Activated CD4-positive, alpha-beta T cell treated with anti-CD3 and anti-CD28 coated beads, Interleukin-2, amount 10 ng/mL, durations not matched to agents 24 days and 14 days (primary cell): ENCODE measurements at regions not wholly inside any gene's neighbourhood (a gene's known extent, or its start where the extent isn't known, plus 50 kb on each side); places are given as distances from the start of the nearest gene placed in this dataset.

ENCODE experiments used
- DNase-seq: peaks from one replicate; pipeline ENCODE4 v3.0.0; 2022
- H3K27ac Mint-ChIP-seq: one replicate; pipeline ENCODE4 v1.8.0; 2022; ENCODE audit warnings: mild to moderate bottlenecking, mixed read lengths
- H3K27me3 Mint-ChIP-seq: one replicate; pipeline ENCODE4 v1.8.0; 2022; ENCODE audit warnings: mixed read lengths
- H3K36me3 Mint-ChIP-seq: one replicate; pipeline ENCODE4 v1.8.0; 2022; ENCODE audit warnings: low read depth, mild to moderate bottlenecking, mixed read lengths
- H3K4me1 Mint-ChIP-seq: one replicate; pipeline ENCODE4 v1.8.0; 2021; ENCODE audit warnings: mixed read lengths
- H3K4me3 Mint-ChIP-seq: one replicate; pipeline ENCODE4 v1.8.0; 2022; ENCODE audit warnings: mild to moderate bottlenecking, moderate library complexity, mixed read lengths
- H3K9me3 Mint-ChIP-seq: one replicate; pipeline ENCODE4 v1.8.0; 2021; ENCODE audit warnings: mixed read lengths
- intact Hi-C: fragments of 100-400 bp; cut with micrococcal nuclease; formaldehyde crosslinking; loops from one replicate; pipeline ENCODE4 v1.15.1; 2023

DNA sequence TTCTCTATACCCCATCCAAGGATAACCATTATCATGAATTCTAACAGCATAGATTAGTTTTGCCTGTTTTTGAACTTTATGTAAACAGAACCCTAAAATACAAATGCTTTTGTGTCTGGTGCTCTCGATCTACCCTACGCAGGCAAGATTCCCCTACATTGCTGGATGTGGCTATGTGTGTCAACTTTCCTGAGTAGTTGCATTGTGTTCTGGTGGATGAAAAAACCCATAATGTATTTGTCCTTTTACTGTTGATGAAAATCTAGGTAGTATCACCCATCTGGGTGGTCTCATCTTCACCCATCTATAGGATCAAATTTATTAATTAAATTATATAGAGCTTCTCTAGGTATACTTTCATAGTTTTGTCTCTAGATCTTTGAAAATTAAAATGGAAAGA is 211.7 kb downstream of the ANKRD60 start:
- no peaks in the 10 kb centered on the region for H3K9me3 Mint-ChIP-seq
- no peak overlapping the region for H3K27ac Mint-ChIP-seq
- peaks cover 4% of the 10 kb centered on the region for H3K27me3 Mint-ChIP-seq
- peaks cover 8% of the 10 kb centered on the region for H3K4me1 Mint-ChIP-seq
- intact Hi-C loops = no loop called here
- no peaks in the 10 kb centered on the region for H3K36me3 Mint-ChIP-seq
- no peak for DNase-seq
- H3K4me3 Mint-ChIP-seq = no peak overlapping the region

DNA sequence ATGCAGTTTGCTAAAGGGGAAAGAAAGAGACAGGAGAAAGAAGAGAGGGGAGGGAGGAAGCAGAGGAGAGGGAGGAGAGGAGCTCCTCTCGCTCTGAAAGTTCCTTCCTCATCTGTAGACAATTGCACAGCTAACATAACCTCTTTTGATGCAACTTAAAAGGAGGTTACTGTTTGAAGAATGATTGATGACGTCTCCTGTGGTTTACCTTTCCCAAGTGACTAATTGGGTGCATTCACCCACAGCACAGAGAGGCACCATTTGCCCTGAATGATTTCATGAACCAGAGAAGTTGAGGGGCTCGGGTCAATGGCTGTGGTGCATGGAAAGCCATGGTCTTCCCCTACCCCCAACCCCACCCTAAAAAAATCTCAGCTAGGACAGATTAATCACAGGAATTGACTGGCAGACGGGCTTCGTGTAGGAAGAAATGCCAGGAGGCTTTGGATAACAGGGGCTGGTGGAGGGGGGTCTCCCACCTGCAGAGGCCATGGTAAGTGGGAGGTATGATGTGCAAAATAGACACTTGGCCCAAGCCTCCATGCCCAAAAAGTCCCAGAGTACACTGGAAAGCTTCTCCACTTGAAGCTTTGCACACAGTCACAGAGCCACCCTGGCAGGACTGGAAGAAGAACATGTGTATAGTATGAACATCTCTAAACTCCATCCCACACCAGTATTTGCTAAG is 213.7 kb downstream of the ANKRD60 start:
- no peak overlapping the region for H3K4me3 Mint-ChIP-seq
- H3K27ac Mint-ChIP-seq = no peak overlapping the region
- H3K4me1 Mint-ChIP-seq = peaks cover 8% of the 10 kb centered on the region
- no peak for DNase-seq
- intact Hi-C loops = no loop called here
- H3K9me3 Mint-ChIP-seq = no peaks in the 10 kb centered on the region
- H3K27me3 Mint-ChIP-seq = peaks cover 4% of the 10 kb centered on the region
- H3K36me3 Mint-ChIP-seq = no peaks in the 10 kb centered on the region

- H3K27me3 Mint-ChIP-seq = peaks cover 4% of the 10 kb centered on the region
- peaks cover 8% of the 10 kb centered on the region for H3K4me1 Mint-ChIP-seq
- H3K4me3 Mint-ChIP-seq = no peak overlapping the region
- no peak for DNase-seq
- H3K27ac Mint-ChIP-seq = no peak overlapping the region
- H3K9me3 Mint-ChIP-seq = no peaks in the 10 kb centered on the region
- intact Hi-C loops = no loop called here
- no peaks in the 10 kb centered on the region for H3K36me3 Mint-ChIP-seq
These were observed 215.5 kb downstream of the ANKRD60 start for GRCh38 chr20:58012731-58013510.

DNA sequence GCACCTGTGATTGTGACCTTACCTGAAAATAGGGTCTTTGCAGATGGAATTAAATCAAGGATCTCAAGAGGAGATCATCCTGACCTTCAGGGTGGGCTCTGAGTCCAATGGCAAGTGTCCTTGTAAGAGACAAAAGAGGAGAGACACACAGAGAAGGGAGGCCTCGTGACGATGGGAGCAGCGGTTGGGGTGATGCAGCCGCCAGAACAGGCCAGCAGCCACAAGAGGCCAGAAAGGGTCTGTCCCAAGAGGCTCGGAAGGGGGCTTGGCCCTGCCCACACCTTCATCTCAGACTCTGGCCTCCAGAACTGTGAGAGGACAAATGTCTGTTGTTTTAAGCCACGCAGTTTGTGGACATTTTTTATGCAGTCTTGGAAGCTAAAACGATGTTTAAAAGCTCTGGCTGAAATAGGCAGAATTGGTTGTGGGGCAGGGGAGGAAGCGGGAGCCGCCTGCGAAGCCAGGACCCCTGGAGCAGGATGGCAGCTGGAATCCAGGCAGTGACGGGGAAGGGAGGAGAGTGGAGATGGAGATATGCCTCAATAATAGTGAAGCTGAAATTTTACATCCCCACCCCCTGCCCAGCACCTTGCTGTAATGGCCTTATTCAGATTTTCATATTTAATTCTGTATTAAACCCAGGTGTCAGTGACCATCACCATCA is 216.4 kb downstream of the ANKRD60 start:
- H3K27ac Mint-ChIP-seq = no peak overlapping the region
- DNase-seq = no peak
- H3K4me1 Mint-ChIP-seq = peaks cover 8% of the 10 kb centered on the region
- no peaks in the 10 kb centered on the region for H3K36me3 Mint-ChIP-seq
- H3K4me3 Mint-ChIP-seq = no peak overlapping the region
- peaks cover 2% of the 10 kb centered on the region for H3K27me3 Mint-ChIP-seq
- no peaks in the 10 kb centered on the region for H3K9me3 Mint-ChIP-seq
- intact Hi-C loops = no loop called here

DNA sequence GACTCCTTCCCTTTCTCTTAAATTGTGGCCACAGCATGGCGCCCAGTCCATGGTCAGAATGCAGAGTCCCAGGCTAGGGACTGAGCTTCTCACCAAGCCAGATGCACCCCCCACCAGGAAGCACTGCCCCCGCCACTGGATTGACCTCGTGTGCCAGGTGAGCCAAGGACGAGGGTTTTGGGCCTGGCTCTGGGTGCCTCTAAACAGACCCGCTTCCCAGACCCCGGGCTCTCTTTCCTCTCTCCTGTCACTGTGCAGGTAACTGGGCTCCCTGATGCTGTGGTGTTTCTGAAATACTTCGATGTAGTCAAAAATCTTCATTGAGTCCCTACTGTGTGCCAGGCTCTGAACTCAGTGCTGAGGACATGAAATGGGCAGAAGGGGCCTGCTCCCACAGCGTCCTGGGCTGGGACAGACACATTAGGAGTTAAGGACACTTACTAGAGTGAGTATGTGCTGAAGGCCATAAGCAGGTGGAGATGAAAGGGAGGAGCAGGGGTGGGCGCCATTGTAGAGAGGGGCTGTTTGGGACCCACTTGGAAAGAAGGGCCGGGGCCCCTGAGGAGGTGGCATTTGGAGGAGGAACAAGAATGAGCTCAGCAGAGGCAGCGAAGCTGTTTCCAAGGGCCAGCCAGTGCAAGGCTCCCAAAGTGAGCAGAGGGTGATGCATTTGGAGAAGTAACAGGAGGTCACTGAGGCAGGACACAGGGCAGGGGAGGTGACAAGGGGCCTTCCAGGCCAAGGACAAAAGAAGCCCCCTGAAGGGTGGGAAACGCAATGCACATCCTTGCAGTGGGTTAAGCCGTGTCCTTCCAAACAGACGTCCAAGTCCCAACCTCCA is 217.1 kb downstream of the ANKRD60 start:
- no peaks in the 10 kb centered on the region for H3K9me3 Mint-ChIP-seq
- no peak for DNase-seq
- H3K27ac Mint-ChIP-seq = no peak overlapping the region
- H3K4me1 Mint-ChIP-seq = peaks cover 8% of the 10 kb centered on the region
- intact Hi-C loops = no loop called here
- H3K27me3 Mint-ChIP-seq = peaks cover 2% of the 10 kb centered on the region
- no peaks in the 10 kb centered on the region for H3K36me3 Mint-ChIP-seq
- no peak overlapping the region for H3K4me3 Mint-ChIP-seq

GRCh38 chr20:58010666-58011065 is 217.8 kb downstream of the ANKRD60 start:
- no peak overlapping the region for H3K27ac Mint-ChIP-seq
- intact Hi-C loops = no loop called here
- no peaks in the 10 kb centered on the region for H3K36me3 Mint-ChIP-seq
- H3K4me3 Mint-ChIP-seq = no peak overlapping the region
- H3K4me1 Mint-ChIP-seq = peaks cover 8% of the 10 kb centered on the region
- no peak for DNase-seq
- no peaks in the 10 kb centered on the region for H3K9me3 Mint-ChIP-seq
- peaks cover 2% of the 10 kb centered on the region for H3K27me3 Mint-ChIP-seq

DNA sequence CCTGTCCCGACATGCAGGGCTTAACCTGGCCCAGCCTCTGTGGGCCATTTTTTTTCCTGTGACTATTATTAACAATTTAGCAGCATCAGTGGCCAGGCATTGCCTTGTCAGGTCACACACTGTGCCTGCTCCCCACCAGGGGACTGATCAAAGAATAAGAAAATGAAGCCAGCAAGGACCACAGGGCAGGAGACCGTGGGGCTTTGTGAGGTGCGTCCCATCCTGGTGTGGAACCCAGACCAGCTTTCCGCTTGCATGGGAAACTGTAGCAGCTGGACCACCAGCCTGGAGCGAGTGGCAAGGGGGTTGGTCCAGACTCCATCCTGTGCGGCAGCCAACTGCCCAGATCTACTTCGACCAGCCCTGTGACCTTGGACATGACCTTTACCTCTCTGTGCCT is 218.3 kb downstream of the ANKRD60 start:
- Mint-ChIP-seq H3K27ac (no peak overlapping the region), H3K4me1 (peaks cover 8% of the 10 kb centered on the region), H3K27me3 (peaks cover 2% of the 10 kb centered on the region), H3K4me3 (no peak overlapping the region), H3K9me3 (no peaks in the 10 kb centered on the region), H3K36me3 (no peaks in the 10 kb centered on the region)
- no peak for DNase-seq
- intact Hi-C loops = no loop called here

GRCh38 chr20:58008866-58009265 is 219.6 kb downstream of the ANKRD60 start:
- no peaks in the 10 kb centered on the region for H3K36me3 Mint-ChIP-seq
- intact Hi-C loops = no loop called here
- no peak overlapping the region for H3K4me3 Mint-ChIP-seq
- no peak for DNase-seq
- H3K27ac Mint-ChIP-seq = no peak overlapping the region
- H3K4me1 Mint-ChIP-seq = no peaks in the 10 kb centered on the region
- H3K27me3 Mint-ChIP-seq = no peaks in the 10 kb centered on the region
- no peaks in the 10 kb centered on the region for H3K9me3 Mint-ChIP-seq

GRCh38 chr20:58008413-58008812 is 220.0 kb downstream of the ANKRD60 start:
- H3K9me3 Mint-ChIP-seq = no peaks in the 10 kb centered on the region
- intact Hi-C loops = no loop called here
- no peaks in the 10 kb centered on the region for H3K27me3 Mint-ChIP-seq

DNA sequence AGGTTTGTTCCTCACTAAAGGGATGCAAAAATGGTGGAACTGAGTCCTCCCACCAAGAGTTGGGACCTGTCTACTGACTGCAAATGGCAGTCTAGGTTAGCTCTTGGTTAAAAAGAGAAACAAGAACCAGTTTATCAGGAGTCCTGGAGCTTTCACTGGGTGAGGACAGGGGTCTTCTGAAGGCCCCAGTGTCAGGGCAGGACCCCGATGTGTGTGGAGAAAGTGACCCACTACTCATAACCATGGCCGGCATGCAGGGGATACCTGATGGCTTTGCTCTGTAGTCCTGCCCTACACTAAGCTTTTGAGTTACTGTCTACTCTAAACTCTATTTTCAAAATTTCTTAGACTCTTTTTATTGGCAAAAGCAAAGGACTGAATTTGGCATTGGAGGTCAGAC is 220.5 kb downstream of the ANKRD60 start:
- intact Hi-C loops = no loop called here

More at GRCh38 chr20:58008413-58008812, 220.0 kb downstream of the ANKRD60 start:
- no peaks in the 10 kb centered on the region for H3K4me1 Mint-ChIP-seq
- no peaks in the 10 kb centered on the region for H3K36me3 Mint-ChIP-seq
- no peak overlapping the region for H3K4me3 Mint-ChIP-seq
- DNase-seq = no peak
- H3K27ac Mint-ChIP-seq = no peak overlapping the region

DNA sequence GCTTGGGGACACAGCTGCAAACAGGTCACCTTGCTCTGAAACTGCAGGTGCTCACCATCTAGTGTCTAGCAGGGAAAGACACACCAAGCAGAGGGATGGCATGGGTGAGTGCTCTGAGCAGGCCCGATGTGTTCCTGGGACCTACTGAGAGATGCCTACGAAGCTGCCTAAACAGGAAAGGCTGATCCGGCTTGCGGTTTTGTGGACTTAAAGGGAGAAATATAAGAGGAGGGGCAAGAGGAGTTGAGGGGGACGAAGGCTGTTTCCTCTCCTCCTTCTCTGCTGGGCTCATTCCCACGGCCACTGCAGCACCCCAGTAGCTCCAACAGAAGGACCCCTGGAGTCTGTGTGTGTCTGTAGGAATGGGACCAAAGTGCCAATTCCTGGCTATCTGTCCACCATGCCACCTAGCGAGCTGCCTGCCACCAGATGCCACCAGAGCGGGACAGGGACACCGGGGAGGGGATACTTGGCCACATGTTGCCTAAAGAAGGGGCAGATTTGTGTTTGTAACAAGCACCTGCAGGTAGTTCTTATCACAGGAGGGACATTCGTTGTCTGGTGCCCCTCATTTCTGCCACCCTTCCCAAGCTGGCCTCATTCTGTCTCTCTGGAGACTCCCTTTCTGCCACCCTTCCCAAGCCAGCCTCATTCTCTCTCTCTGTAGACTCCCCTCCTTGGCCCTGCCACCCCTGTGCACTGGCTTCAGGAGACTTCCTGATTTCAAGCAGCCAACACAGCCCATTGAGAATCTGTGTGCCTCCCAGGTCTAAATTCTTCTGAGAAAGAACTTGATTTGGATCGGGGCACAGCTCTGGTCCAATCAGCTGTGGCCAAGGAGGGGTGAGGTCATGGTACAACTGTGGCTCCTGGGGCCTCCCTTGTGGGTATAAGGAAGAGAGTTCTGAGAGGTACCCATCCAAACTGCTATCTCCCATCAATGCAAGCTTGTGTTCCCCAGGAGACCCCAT is 221.8 kb downstream of the ANKRD60 start:
- no peaks in the 10 kb centered on the region for H3K9me3 Mint-ChIP-seq
- H3K36me3 Mint-ChIP-seq = no peaks in the 10 kb centered on the region
- H3K4me1 Mint-ChIP-seq = no peaks in the 10 kb centered on the region
- no peaks in the 10 kb centered on the region for H3K27me3 Mint-ChIP-seq
- intact Hi-C loops = no loop called here
- H3K27ac Mint-ChIP-seq = no peak overlapping the region
- H3K4me3 Mint-ChIP-seq = no peak overlapping the region
- no peak for DNase-seq

More for the DNA sequence above, 220.5 kb downstream of the ANKRD60 start:
- no peak for DNase-seq
- H3K27ac Mint-ChIP-seq = no peak overlapping the region
- H3K36me3 Mint-ChIP-seq = no peaks in the 10 kb centered on the region
- H3K27me3 Mint-ChIP-seq = no peaks in the 10 kb centered on the region
- H3K4me3 Mint-ChIP-seq = no peak overlapping the region
- H3K9me3 Mint-ChIP-seq = no peaks in the 10 kb centered on the region
- no peaks in the 10 kb centered on the region for H3K4me1 Mint-ChIP-seq

DNA sequence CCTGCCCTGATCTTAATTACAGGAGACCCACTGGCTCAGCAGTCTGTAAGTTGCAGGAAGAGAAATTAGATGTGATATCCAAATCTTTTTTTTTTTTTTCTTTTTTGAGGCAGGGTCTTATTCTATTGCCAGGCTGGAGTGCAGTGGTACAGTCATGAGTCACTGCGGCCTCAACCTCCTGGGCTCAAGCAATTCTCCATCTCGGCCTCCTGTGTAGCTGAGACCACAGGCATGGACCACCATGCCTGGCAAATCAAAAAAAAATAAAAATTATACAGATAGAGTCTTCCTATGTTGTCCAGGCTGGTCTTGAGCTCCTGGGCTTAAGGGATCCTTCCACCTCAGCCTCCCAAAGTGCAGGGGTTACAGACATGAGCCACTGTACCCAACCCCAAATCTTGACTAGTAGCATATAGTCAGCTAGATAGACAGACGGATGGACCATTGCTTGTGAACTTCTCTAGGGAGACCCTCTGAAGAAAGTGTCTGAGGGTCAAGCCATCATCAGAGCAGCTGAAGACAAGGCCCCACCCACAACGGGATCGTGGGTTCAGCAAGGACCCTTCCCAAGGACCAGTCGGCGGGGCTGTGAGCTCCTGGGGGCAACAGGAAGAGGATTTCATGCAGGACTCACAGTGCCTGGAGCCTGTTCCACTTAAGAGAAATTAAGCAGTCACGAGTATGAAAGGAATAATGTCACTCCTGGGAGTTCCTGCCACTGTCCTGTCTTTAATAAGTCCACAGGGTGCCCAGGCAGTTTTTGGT is 222.7 kb downstream of the ANKRD60 start:
- no peak for DNase-seq
- peaks cover 2% of the 10 kb centered on the region for H3K27me3 Mint-ChIP-seq
- intact Hi-C loops = no loop called here
- H3K4me3 Mint-ChIP-seq = no peak overlapping the region
- H3K36me3 Mint-ChIP-seq = no peaks in the 10 kb centered on the region
- H3K9me3 Mint-ChIP-seq = no peaks in the 10 kb centered on the region
- no peaks in the 10 kb centered on the region for H3K4me1 Mint-ChIP-seq
- no peak overlapping the region for H3K27ac Mint-ChIP-seq
